Limb (tissue), 2 donors: ENCODE measurements at regions not wholly inside any gene's neighbourhood (a gene's known extent, or its start where the extent isn't known, plus 50 kb on each side); places are given as distances from the start of the nearest gene placed in this dataset.
"Not testable (repeated sequence)": the region's sequence is repeated elsewhere in the genome, so short reads cannot be mapped to it uniquely, and the experiment has no call there.

Experiments
- DNase-seq, 2 donors: peaks; one replicate each; pipeline ENCODE4 v3.0.0-alpha.2; 2016; ENCODE audit errors: extremely low spot score in 2 of 2

DNA sequence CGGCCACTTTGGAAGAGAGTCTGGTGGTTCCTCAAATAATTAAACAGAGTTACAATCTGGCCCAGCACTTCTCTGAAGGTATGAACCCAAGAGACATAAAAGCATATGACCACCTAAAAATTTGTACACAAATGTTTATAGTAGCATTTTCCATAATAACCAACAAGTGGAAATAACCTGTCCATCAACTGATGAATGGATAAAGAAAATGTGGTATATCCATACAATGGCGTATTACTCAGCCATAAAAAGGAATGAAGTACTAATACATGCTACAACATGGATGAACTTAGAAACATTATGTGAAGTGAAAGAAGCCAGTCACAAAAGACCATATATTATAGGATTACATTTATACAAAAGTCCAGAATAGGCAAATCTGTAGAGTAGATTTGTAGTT is 76.0 kb upstream of the RGPD5 start:
- DNase-seq, result no peak

DNA sequence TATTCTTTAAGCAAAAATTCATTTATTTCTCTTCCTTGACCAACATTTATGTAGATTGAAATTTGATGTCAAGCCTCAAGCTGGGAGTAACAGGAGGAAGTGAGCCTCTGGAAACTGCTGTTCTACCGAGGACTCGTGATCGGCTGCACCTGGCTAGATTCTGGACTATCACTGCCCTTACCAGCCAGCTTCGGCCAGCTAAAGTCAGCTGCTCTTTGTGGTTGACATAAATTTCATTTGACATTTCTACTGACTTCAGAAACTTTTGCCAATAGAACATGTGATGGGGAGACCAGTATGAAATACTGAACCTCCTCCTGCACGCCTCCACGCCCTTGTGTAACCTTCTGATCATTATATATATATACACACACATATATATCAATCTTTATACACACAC is 74.2 kb upstream of the RGPD5 start:
- peak in 1 of 2 donors; percentile 7 for DNase-seq

DNA sequence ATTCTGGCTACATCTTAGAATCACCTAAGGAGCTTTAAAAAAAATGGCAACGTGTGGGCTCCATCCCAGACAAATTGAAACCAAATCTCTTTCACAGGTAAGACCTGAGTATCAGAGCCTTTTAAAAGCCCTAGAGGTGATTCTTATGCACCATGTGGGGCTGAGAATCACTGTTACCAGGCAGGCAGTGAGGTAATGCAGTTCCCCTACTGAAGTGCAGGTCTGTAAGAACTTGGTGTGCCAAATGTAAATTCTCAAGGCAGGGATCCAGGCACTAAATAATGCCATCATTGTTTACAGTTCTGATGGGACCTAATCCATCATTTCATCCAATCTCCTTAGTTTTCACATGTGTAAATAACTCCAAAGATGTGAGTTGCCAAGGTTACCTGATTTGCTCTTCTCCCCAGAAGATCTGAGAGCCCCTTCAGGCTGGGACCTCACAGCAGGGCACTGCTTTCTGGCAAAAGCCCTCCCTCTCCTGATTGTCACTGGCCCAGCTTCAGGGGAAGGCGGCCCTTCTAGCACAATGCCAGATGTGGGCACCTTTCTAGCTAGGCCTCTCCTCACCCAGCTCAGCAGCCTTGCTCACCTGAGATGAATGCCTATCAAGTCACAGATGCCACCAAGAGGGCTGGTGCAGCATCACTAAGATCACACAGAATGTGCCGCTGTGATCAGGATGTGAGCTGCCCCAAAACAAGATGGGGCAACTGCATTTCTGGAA is 73.6 kb upstream of the RGPD5 start:
- DNase-seq, result peak in 1 of 2 donors; percentile 24

- DNase-seq, result peak in 1 of 2 donors; percentile 31
These were observed 73.0 kb upstream of the RGPD5 start for GRCh38 chr2:109721135-109721534.

DNA sequence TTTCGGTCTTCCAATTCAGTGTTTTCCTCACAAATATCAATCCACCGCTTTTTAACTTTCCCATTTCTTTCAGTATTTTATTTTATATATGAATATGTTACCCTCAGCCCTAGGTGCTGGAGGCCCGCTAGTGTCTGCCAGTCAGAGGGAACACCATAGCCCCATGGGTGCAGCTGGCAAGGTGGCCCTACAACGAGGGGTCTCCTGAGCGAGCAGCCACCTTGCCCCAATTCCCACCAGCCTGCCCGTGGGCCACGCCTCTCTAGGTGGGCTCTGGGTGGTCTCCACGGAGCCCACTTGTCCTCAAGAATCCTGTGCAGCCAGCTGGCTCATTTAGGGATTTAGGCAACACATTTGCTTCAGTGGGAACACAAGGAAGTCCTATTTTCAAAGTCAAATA is 72.5 kb upstream of the RGPD5 start:
- peak in 1 of 2 donors; percentile 24 for DNase-seq

- peak in 1 of 2 donors; percentile 36 for DNase-seq
These were observed 72.1 kb upstream of the RGPD5 start for GRCh38 chr2:109722026-109722425.

DNA sequence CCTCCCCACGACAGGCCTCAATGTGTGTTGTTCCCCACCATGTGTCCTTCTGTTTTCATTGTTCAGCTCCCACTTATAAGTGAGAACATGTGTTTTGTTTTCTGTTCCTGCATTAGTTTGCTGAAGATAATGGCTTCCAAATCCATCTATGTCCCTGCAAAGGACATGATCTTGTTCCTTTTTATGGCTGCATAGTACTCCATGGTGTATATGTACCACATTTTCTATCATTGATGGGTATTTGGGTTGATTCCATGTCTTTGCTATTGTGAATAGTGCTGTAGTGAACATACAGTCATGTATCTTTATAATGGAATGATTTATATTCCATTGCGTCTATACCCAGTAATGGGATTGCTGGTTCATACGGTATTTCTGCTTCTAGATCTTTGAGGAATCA is 71.5 kb upstream of the RGPD5 start:
- not testable (repeated sequence) for DNase-seq

- peak in 1 of 2 donors; percentile 7 for DNase-seq
These were observed 71.0 kb upstream of the RGPD5 start for GRCh38 chr2:109723153-109723552.

DNA sequence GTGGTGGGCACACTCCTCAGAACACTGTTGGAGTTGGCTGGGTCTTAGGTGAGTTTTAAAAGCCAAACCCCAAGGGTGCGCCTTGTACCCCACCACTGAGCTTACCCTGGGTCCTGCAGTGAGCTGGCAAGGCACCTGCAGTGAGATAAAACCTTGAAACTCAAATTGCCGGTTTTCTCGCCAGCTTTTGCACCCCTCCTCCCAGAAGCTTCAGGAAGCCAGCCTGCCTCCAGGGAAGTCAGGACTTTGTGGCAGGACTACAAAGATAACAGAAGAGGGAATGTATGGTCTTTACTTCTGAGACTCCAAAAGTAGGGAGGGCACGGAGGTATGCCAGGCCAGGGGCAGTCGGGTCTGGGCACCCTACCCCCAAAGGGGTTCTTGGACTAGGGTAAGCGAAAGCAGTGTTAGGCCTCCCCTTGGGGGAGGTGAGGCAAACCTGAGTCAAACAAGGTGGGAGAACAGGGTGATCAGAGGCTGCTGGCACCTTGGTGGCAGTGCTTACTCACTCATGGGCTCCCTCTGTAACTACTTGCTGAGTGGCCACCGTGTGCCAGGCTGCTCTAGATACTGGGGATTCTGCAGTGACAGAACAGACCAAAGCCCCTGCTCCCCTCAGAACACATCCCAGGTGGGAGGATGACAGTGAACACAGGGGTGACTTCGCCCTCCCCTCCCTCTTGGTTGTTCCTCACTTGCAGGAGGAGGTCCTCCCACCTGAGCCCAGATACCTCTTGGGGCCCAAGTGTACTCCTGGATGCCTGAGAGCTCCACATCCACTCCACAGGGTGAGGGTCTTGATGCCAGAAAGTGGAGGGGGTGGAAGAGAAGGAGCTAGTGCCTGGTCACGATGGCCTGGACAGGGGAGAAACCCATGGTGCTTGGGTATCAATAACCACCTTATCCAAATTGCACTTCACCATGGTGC is 69.3 kb upstream of the RGPD5 start:
- peak in 1 of 2 donors; percentile 11 for DNase-seq

GRCh38 chr2:109726379-109727270 is 67.5 kb upstream of the RGPD5 start:
- DNase-seq, result peak in 1 of 2 donors; percentile 20

GRCh38 chr2:109727929-109728447 is 66.1 kb upstream of the RGPD5 start:
- peak in 1 of 2 donors; percentile 8 for DNase-seq

- DNase-seq, result peak in 1 of 2 donors; percentile 2
These were observed 60.4 kb upstream of the RGPD5 start for GRCh38 chr2:109733746-109734145.

- peak; percentile 75 to 76 for DNase-seq
These were observed 57.8 kb upstream of the RGPD5 start for GRCh38 chr2:109736177-109736827.
